NCI-H128 (cell line): ENCODE measurements at regions not wholly inside any gene's neighbourhood (a gene's known extent, or its start where the extent isn't known, plus 50 kb on each side); places are given as distances from the start of the nearest gene placed in this dataset.

Source experiments
- DNase-seq: peaks from one replicate; lab custom pipeline; 2025; ENCODE audit not compliant: unreplicated experiment; lab: John Stamatoyannopoulos, UW

GRCh38 chr10:35922876-35923600 lies 280.9 kb upstream of the FZD8 start:
- DNase-seq, result no peak

- no peak for DNase-seq
These were observed 279.8 kb upstream of the FZD8 start for GRCh38 chr10:35921866-35922350.

GRCh38 chr10:35916791-35917190 lies 274.7 kb upstream of the FZD8 start:
- DNase-seq, result no peak

- DNase-seq, result no peak
These were observed 271.5 kb upstream of the FZD8 start for GRCh38 chr10:35913628-35914027.

GRCh38 chr10:35912615-35913569 lies 270.8 kb upstream of the FZD8 start:
- DNase-seq, result no peak

GRCh38 chr10:35911954-35912353 lies 269.9 kb upstream of the FZD8 start:
- no peak for DNase-seq

GRCh38 chr10:35911233-35911632 lies 269.1 kb upstream of the FZD8 start:
- DNase-seq, result no peak

GRCh38 chr10:35910234-35910633 lies 268.1 kb upstream of the FZD8 start:
- DNase-seq, result no peak

- no peak for DNase-seq
These were observed 267.1 kb upstream of the FZD8 start for GRCh38 chr10:35909121-35909720.

GRCh38 chr10:35908451-35908850 lies 266.4 kb upstream of the FZD8 start:
- DNase-seq, result no peak

GRCh38 chr10:35907548-35907947 lies 265.5 kb upstream of the FZD8 start:
- no peak for DNase-seq

GRCh38 chr10:35906155-35906554 lies 264.1 kb upstream of the FZD8 start:
- DNase-seq, result no peak

- no peak for DNase-seq
These were observed 260.9 kb upstream of the FZD8 start for GRCh38 chr10:35903021-35903420.

- peak; percentile 33 for DNase-seq
These were observed 256.8 kb upstream of the FZD8 start for GRCh38 chr10:35898716-35899440.

- no peak for DNase-seq
These were observed 253.9 kb upstream of the FZD8 start for GRCh38 chr10:35896001-35896400.

- DNase-seq, result no peak
These were observed 253.2 kb upstream of the FZD8 start for GRCh38 chr10:35895331-35895730.

GRCh38 chr10:35892526-35892925 lies 250.4 kb upstream of the FZD8 start:
- DNase-seq, result no peak

GRCh38 chr10:35890676-35891495 lies 248.8 kb upstream of the FZD8 start:
- DNase-seq, result no peak

- no peak for DNase-seq
These were observed 248.0 kb upstream of the FZD8 start for GRCh38 chr10:35889971-35890675.
